Body of pancreas (tissue), 4 donors: ENCODE measurements at regions not wholly inside any gene's neighbourhood (a gene's known extent, or its start where the extent isn't known, plus 50 kb on each side); places are given as distances from the start of the nearest gene placed in this dataset.

Experiments
- ATAC-seq: fragments of 150-250 bp; one replicate; pipeline ENCODE4 v1.9.1; 2016
- DNase-seq, 4 donors: peaks; one replicate each; pipeline ENCODE4 v3.0.0-alpha.2; 2019
- H3K27ac ChIP-seq, 4 donors: fragments of 200-600 bp; sonication (generic); 1 replicate in 3 of 4; 2 replicates in 1 of 4; pipeline versions ENCODE4 v1.5.1 to v1.6.1; 2016 to 2019; ENCODE audit warnings: mild to moderate bottlenecking in 1 of 4, mixed read lengths in 1 of 4, moderate library complexity in 1 of 4
- H3K27me3 ChIP-seq, 2 donors: fragments of 200-600 bp; sonication (generic); one replicate each; pipeline ENCODE4 v1.6.0; 2016; ENCODE audit warnings: mild to moderate bottlenecking in 1 of 2
- H3K36me3 ChIP-seq, 2 donors: fragments of 200-600 bp; sonication (generic); replicated peaks in 1 of 2; 2 replicates each; pipeline ENCODE4 v1.5.1; 2016; ENCODE audit warnings: low read depth in 2 of 2; ENCODE audit not compliant: insufficient read depth in 1 of 2
- H3K4me1 ChIP-seq: fragments of 200-600 bp; sonication (generic); one replicate; pipeline ENCODE4 v1.6.0; 2016
- H3K4me3 ChIP-seq, 2 donors: fragments of 200-600 bp; sonication (generic); 1 replicate in 1 of 2; 2 replicates in 1 of 2; pipeline ENCODE4 v1.5.1; 2016 to 2019
- H3K9me3 ChIP-seq, 3 donors: fragments of 200-600 bp; sonication (generic); 1 replicate in 2 of 3; 2 replicates in 1 of 3; pipeline ENCODE4 v1.5.1; 2016
- CTCF ChIP-seq, 7 experiments: fragments of 450-650 bp in 4 of 7; fragments of 200-600 bp in 3 of 7; sonication (generic) in 3 of 7; IDR thresholded peaks; one replicate each; pipeline ENCODE4 v1.5.1; 2016 to 2019; ENCODE audit warnings: antibody characterized with exemption in 7 of 7
- POLR2A ChIP-seq, 3 donors: fragments of 450-650 bp; IDR thresholded peaks; one replicate each; pipeline ENCODE4 v1.6.1; 2016; ENCODE audit warnings: antibody characterized with exemption in 3 of 3, mild to moderate bottlenecking in 2 of 3
- WGBS, 2 donors: methylation state at CpG; one replicate each; pipeline ENCODE4 v1.1.5; 2017; 5-methylcytosine and 5-hydroxymethylcytosine counted together
- intact Hi-C: fragments of 100-400 bp; cut with DNase I; formaldehyde crosslinking; loops from one replicate; pipeline ENCODE4 v1.15.1; 2023

GRCh38 chr6:1088492-1089001 lies 223.4 kb upstream of the FOXQ1 start:
- no peak for ATAC-seq
- H3K9me3 ChIP-seq = no peaks in the 10 kb centered on the region
- WGBS, 2 donors = 35 to 51% methylated on average over 5 of the region's 5 CpGs
- no peaks in the 10 kb centered on the region for H3K27me3 ChIP-seq
- H3K4me1 ChIP-seq = peaks cover 14% of the 10 kb centered on the region
- no peak for DNase-seq
- TF ChIP-seq POLR2A (IDR thresholded peaks at IDR 0.05) = no peak
- TF ChIP-seq CTCF (IDR thresholded peaks at IDR 0.05) = no peak
- no peaks in the 10 kb centered on the region for H3K36me3 ChIP-seq
- no peak overlapping the region for H3K27ac ChIP-seq
- intact Hi-C loops = no loop called here
- H3K4me3 ChIP-seq = no peak overlapping the region

GRCh38 chr6:1087154-1087843 lies 224.6 kb upstream of the FOXQ1 start:
- peak overlapping the region in 1 of 4 donors; percentile 19 for H3K27ac ChIP-seq
- H3K9me3 ChIP-seq = no peaks in the 10 kb centered on the region
- DNase-seq = peak in 2 of 4 donors; percentile 48 to 69
- peak; percentile 52 for ATAC-seq
- WGBS, 2 donors = 50 to 57% methylated on average over 11 of the region's 11 CpGs
- H3K36me3 ChIP-seq = no peaks in the 10 kb centered on the region
- H3K4me1 ChIP-seq = peaks cover 18% of the 10 kb centered on the region
- H3K4me3 ChIP-seq = no peak overlapping the region
- no peaks in the 10 kb centered on the region for H3K27me3 ChIP-seq
- TF ChIP-seq CTCF (IDR thresholded peaks at IDR 0.05) = no peak
- no peak for TF ChIP-seq POLR2A (IDR thresholded peaks at IDR 0.05)
- intact Hi-C loops = no loop called here

GRCh38 chr6:1086446-1087153 lies 225.3 kb upstream of the FOXQ1 start:
- Histone ChIP-seq H3K4me3 (no peak overlapping the region), H3K36me3 (no peaks in the 10 kb centered on the region), H3K9me3 (no peaks in the 10 kb centered on the region), H3K4me1 (peaks cover 25% of the 10 kb centered on the region), H3K27ac (peak overlapping the region in 1 of 4 donors; percentile 19), H3K27me3 (no peaks in the 10 kb centered on the region)
- ATAC-seq = no peak
- TF ChIP-seq CTCF (IDR thresholded peaks at IDR 0.05) (no peak), POLR2A (IDR thresholded peaks at IDR 0.05) (no peak)
- DNase-seq = no peak
- intact Hi-C loops = no loop called here
- WGBS, 2 donors = 77 to 82% methylated on average over 10 of the region's 10 CpGs

GRCh38 chr6:1082285-1082935 lies 229.5 kb upstream of the FOXQ1 start:
- DNase-seq = no peak
- H3K27me3 ChIP-seq = no peaks in the 10 kb centered on the region
- H3K4me3 ChIP-seq = no peak overlapping the region
- no peaks in the 10 kb centered on the region for H3K36me3 ChIP-seq
- peaks cover 40% of the 10 kb centered on the region for H3K4me1 ChIP-seq
- TF ChIP-seq POLR2A (IDR thresholded peaks at IDR 0.05) (no peak), CTCF (IDR thresholded peaks at IDR 0.05) (no peak)
- intact Hi-C loops = no loop called here
- H3K27ac ChIP-seq = peak overlapping the region; percentile 35 to 67 (median 54)
- ATAC-seq = no peak
- H3K9me3 ChIP-seq = no peaks in the 10 kb centered on the region
- WGBS, 2 donors = 67 to 70% methylated on average over 11 of the region's 11 CpGs
